ENCODE measurements at regions not wholly inside any gene's neighbourhood (a gene's known extent, or its start where the extent isn't known, plus 50 kb on each side); places are given as distances from the start of the nearest gene placed in this dataset.

DNA sequence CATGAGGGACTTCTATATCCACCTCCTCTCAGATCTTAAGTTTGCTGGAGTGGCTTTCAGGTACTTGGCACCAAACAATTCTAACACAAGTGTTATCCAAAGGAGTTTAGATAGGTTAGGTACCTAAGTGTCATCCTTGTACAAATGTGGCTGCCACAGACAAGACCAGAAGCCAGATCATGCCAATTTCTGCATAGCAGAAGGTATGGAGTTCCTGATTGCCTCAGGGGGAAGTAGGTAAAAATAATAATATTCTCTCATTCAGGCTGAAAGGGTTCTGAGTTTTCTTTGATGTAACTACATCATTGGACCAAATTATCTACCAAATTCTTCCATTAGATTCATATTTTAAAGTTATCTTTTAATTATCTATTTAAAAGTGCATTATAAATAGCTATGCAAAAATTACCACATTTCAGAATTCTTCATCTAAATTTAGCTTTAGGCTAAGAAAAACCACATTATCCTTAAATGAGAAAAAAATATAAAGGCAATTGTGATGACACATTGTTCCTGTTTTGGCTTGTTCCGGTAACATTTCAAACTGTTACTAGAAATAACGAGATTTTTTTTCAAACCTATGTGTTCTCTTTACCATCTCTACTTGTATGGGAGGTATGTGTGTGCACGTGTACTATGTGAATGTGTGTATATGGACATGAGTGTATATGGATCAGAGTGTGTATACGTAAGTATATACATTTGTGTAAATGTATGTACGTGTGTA lies 66.2 kb upstream of the POU2AF2 start:
- H3K4me3 ChIP-seq (replicated peaks; ENCODE audit: low read depth, low read length), result no peak overlapping the region
- DNase-seq (ENCODE audit: low read depth), result no peak
- TF ChIP-seq, protein P1, sequence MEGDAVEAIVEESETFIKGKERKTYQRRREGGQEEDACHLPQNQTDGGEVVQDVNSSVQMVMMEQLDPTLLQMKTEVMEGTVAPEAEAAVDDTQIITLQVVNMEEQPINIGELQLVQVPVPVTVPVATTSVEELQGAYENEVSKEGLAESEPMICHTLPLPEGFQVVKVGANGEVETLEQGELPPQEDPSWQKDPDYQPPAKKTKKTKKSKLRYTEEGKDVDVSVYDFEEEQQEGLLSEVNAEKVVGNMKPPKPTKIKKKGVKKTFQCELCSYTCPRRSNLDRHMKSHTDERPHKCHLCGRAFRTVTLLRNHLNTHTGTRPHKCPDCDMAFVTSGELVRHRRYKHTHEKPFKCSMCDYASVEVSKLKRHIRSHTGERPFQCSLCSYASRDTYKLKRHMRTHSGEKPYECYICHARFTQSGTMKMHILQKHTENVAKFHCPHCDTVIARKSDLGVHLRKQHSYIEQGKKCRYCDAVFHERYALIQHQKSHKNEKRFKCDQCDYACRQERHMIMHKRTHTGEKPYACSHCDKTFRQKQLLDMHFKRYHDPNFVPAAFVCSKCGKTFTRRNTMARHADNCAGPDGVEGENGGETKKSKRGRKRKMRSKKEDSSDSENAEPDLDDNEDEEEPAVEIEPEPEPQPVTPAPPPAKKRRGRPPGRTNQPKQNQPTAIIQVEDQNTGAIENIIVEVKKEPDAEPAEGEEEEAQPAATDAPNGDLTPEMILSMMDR (IDR thresholded peaks at IDR 0.05; ENCODE audit: low read length, missing control alignments), result no peak

DNA sequence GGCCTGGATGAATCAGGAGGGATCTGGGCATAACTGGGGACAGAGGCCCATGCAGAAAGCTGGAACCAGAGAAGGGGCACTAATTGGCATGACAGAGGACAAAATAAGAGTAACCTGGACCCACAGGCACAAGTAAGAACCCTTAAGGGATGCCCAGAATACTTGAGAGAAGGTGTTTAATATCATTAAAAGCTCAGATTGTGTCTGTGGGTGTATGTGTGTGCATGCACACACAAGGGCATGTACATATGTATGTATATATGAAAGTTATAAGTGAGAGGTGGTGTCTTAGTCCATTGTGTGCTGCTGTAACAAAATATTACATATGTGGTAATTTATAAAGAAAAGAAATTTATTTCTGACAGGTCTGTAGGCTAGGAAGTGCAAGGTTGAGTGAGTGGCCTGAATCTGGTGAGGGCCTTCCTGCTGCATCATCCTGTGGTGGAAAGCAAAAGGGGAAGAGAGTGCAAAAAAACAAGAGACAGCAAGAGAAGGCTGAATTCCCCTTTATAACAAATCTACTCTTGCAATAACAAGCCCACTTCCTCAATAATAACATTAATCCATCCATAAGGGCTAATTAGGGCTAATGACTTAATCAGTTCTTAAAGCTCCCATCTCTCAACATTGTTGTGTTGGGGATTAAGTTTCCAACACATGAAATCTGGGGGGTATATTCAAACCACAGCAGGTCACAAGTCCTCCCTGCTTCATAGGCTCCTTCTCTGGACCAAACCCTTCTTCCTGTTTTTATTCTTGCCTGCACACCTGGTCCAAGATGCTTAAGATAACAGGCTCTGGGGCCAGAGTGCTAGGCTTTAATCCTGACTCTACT lies 68.3 kb upstream of the POU2AF2 start:
- DNase-seq (ENCODE audit: low read depth), result no peak
- H3K4me3 ChIP-seq (replicated peaks; ENCODE audit: low read depth, low read length), result no peak overlapping the region
- TF ChIP-seq, protein P1 (IDR thresholded peaks at IDR 0.05; ENCODE audit: low read length, missing control alignments), result no peak

GRCh38 chr11:111176603-111177002 lies 68.9 kb upstream of the POU2AF2 start:
- no peak overlapping the region for H3K4me3 ChIP-seq (replicated peaks; ENCODE audit: low read depth, low read length)
- DNase-seq (ENCODE audit: low read depth), result no peak
- TF ChIP-seq, protein P1 (IDR thresholded peaks at IDR 0.05; ENCODE audit: low read length, missing control alignments), result no peak

- no peak overlapping the region for H3K4me3 ChIP-seq (replicated peaks; ENCODE audit: low read depth, low read length)
- TF ChIP-seq, protein P1 (IDR thresholded peaks at IDR 0.05; ENCODE audit: low read length, missing control alignments), result no peak
- no peak for DNase-seq (ENCODE audit: low read depth)
Observed at GRCh38 chr11:111173221-111173620, 72.3 kb upstream of the POU2AF2 start.

DNA sequence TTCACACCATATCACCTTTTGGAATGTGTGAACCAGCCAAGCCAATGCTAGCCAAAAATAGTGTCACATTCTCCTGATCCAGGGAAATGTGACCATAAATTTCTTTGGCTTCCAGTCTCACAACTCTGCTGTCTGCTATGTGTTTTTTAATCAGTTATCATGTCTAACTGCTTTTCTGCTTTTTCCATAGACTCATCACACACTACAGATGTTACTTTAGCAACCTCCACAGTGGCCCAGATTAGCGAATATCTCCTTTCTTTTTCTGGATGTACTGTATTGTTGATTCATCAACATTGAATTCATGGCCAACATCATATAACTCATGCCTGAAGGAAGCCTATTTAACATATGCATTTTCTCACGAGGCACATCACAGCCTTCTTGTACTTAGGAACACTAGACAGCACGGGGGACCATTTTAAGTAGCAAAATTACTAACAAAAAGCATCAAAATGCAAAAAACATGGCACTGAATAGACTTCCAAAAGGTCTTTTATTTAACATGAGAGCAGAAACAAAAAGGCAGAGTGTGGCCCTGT lies 73.1 kb upstream of the POU2AF2 start:
- DNase-seq (ENCODE audit: low read depth), result no peak

DNA sequence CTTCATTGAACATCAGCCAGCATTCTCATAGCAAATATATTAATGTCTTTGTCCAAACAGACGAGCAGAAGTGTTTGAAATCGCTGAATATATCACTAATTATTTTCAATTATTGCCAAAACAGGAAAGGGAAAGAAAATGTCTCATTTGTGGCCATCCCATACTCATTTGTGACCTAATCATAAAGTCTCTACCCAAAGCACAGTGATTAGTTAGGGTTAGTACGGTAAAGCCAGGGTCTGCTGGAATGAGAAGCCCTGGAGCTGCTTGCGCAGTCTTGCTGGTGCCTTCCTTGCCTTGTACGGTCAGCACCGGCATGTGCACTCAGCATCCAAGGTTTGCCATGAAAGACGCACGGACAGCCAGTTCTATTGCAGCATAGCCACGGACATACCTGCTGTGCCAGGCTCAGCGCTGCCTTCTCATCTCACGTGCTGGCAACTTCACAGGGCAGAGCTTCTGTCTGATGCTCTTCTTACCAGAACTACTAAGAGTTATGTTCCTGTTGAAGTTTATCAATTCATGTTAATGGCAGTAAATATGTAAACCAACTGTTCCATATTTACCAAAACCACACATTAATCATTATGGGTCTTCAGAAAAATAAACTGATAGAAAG lies 74.7 kb upstream of the POU2AF2 start:
- TF ChIP-seq, protein P1 (IDR thresholded peaks at IDR 0.05; ENCODE audit: low read length, missing control alignments), result no peak
- no peak overlapping the region for H3K4me3 ChIP-seq (replicated peaks; ENCODE audit: low read depth, low read length)
- DNase-seq (ENCODE audit: low read depth), result no peak

More for the DNA sequence above, 73.1 kb upstream of the POU2AF2 start:
- no peak overlapping the region for H3K4me3 ChIP-seq (replicated peaks; ENCODE audit: low read depth, low read length)
- TF ChIP-seq, protein P1 (IDR thresholded peaks at IDR 0.05; ENCODE audit: low read length, missing control alignments), result no peak

All from fibroblast of pulmonary artery (primary cell).